ENCODE measurements at regions not wholly inside any gene's neighbourhood (a gene's known extent, or its start where the extent isn't known, plus 50 kb on each side); places are given as distances from the start of the nearest gene placed in this dataset.

GRCh38 chr2:66700677-66701066 lies 265.7 kb downstream of the MEIS1 start:
- no peak for TF ChIP-seq USF1 (IDR thresholded peaks at IDR 0.05)
- TF ChIP-seq, protein P1, sequence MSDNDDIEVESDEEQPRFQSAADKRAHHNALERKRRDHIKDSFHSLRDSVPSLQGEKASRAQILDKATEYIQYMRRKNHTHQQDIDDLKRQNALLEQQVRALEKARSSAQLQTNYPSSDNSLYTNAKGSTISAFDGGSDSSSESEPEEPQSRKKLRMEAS (IDR thresholded peaks at IDR 0.05) = no peak
- TF ChIP-seq CEBPB (IDR thresholded peaks at IDR 0.05) = no peak
- no peak for TF ChIP-seq TCF12 (IDR thresholded peaks at IDR 0.05; ENCODE audit: low read depth)
- no peak for TF ChIP-seq REST (IDR thresholded peaks at IDR 0.05; ENCODE audit: low read depth)
- TF ChIP-seq TEAD4 (IDR thresholded peaks at IDR 0.05) = no peak
- TF ChIP-seq ZBTB7A (IDR thresholded peaks at IDR 0.05; ENCODE audit: low read depth) = no peak
- no peak for TF ChIP-seq YY1 (IDR thresholded peaks at IDR 0.05; ENCODE audit: low read depth)
- no peak for TF ChIP-seq TAF1 (IDR thresholded peaks at IDR 0.05; ENCODE audit: low read depth)
- TF ChIP-seq RAD21 (IDR thresholded peaks at IDR 0.05; ENCODE audit: low read depth) = no peak
- no peak for TF ChIP-seq CREB1 (IDR thresholded peaks at IDR 0.05; ENCODE audit: low read depth)
- TF ChIP-seq EGR1 (IDR thresholded peaks at IDR 0.05) = no peak

Measured in Ishikawa (cell line).